VCaP (cell line): ENCODE measurements at regions not wholly inside any gene's neighbourhood (a gene's known extent, or its start where the extent isn't known, plus 50 kb on each side); places are given as distances from the start of the nearest gene placed in this dataset.

Source experiments
- H3K27ac ChIP-seq: fragments of 450-650 bp; 2 replicates; pipeline ENCODE4 v1.5.1; 2017
- TF ChIP-seq, protein P1 (sequence below): fragments of 450-650 bp; conservative IDR thresholded peaks from 2 replicates; pipeline ENCODE4 v1.5.1; 2017; ENCODE audit warnings: mild to moderate bottlenecking, moderate library complexity

DNA sequence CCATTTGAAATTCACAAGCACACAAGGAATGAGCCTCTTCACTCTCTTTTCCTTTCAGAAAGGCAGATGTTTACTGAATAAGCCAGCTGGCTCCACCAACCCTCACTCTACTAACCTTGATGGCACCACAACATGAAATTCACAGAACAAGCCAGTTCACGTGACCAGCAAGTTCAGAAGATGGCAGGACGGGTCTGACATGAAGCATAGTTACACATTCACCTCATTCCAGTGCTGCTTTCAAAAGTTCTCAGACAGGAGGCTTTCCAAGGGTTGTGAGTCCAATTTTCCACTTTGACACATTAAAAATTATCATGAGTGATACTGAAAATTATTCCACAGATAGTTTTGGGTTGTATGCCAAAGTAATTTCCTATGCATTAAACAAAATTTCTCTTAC, 74.2 kb upstream of the MBOAT2 start:
- TF ChIP-seq, protein P1, sequence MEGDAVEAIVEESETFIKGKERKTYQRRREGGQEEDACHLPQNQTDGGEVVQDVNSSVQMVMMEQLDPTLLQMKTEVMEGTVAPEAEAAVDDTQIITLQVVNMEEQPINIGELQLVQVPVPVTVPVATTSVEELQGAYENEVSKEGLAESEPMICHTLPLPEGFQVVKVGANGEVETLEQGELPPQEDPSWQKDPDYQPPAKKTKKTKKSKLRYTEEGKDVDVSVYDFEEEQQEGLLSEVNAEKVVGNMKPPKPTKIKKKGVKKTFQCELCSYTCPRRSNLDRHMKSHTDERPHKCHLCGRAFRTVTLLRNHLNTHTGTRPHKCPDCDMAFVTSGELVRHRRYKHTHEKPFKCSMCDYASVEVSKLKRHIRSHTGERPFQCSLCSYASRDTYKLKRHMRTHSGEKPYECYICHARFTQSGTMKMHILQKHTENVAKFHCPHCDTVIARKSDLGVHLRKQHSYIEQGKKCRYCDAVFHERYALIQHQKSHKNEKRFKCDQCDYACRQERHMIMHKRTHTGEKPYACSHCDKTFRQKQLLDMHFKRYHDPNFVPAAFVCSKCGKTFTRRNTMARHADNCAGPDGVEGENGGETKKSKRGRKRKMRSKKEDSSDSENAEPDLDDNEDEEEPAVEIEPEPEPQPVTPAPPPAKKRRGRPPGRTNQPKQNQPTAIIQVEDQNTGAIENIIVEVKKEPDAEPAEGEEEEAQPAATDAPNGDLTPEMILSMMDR, result no peak
- H3K27ac ChIP-seq, result no peak overlapping the region

DNA sequence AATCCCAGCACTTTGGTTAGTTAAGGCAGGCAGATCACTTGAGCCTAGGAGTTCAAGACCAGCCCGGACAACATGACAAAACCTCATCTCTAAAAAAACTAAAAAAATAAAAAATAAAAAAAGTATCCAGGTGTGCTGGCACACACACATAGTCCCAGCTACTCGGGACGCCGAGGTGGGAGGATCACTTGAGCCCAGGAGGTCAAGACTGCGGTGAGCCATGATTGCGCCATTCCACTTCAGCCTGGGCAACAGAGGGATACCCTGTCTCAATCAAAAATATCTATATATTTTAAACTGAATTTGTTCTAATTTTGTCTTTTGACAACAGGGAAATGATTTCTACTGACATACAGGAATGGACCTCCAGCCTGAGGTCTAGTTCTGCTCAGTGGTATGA, 73.3 kb upstream of the MBOAT2 start:
- no peak overlapping the region for H3K27ac ChIP-seq
- TF ChIP-seq, protein P1, result no peak

DNA sequence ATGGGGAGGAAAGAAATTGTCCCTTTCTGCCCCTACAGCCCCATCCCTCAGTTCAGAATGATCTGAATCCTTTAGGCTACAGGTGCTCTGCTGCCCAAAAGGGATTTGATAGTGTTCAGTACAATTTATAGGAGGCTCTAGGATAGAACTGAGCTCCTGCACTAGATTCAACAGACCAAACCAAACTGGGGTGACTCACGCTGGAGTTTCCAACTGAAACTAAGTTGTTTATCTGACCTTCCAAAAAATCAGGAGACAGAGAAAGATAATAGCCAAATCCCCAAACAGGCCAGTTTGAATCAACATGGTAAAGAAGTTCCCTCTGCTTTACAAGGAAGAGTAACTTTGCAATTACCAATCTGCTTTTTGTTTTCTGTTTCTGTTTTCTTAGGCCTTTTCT, 72.7 kb upstream of the MBOAT2 start:
- H3K27ac ChIP-seq, result no peak overlapping the region
- TF ChIP-seq, protein P1, result no peak

DNA sequence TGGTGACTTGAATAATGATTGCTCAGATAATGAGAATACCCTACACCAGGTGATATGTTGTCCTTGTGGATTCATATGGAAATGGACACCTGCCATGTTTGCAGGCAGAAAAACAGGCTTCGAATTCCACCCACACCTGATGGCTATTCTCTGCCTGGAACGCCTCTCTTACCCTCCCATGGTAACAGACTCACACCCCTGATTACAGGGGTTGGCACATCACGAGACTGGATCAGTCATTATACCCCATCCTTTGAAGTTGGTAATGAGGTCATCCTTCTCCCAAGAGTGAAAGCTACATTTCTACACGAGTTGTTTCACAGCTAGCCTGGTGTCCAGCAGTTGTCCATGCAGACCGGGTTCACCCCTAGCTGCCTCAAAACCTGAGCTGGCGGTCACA, 71.4 kb upstream of the MBOAT2 start:
- TF ChIP-seq, protein P1, result no peak
- H3K27ac ChIP-seq, result no peak overlapping the region

DNA sequence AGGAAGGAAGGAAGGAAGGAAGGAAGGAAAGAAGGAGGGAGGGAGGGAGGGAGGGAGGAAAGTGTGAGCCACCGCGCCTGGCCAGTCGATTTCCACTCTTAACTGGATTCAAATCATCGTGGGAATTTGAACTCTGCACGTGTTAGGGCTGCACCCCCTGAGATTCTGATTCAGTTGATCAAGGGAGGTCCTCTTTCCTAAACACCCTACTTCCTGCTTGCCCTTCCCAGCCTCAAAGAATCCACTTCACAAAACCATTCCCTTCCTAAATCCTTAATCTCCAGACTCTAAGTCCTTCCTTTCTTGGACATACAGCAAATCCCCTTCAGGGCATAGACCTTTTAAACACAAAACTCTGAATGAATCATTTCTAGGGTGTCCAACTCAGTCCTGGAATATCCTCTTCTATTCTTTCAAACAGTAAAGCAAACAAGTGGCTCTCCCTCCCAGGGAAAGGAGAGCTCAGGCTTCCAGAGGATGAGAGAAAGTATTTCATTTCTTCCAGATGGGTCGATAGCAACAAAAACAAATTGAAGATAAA, 68.2 kb upstream of the MBOAT2 start:
- TF ChIP-seq, protein P1, result no peak
- H3K27ac ChIP-seq, result no peak overlapping the region

DNA sequence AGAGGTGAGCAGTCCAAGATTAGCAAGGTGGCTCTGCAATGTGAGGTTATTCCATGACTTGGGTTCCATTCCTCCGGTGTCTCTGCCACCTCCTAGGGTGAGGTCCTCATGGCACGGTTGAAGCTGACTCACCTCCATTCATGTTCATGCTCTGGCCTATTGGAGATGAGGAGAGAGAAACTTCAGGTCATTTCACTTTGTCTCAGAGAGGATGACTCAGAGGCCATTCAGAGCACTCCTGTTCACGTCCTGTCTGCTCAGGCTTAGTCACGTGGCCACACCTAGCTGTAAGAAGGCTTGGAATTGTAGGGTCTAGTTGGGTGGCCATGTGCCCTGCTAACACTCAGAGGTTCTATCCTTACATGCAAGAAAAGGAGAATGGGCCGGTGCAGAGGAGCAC, 67.5 kb upstream of the MBOAT2 start:
- no peak overlapping the region for H3K27ac ChIP-seq
- TF ChIP-seq, protein P1, result no peak

DNA sequence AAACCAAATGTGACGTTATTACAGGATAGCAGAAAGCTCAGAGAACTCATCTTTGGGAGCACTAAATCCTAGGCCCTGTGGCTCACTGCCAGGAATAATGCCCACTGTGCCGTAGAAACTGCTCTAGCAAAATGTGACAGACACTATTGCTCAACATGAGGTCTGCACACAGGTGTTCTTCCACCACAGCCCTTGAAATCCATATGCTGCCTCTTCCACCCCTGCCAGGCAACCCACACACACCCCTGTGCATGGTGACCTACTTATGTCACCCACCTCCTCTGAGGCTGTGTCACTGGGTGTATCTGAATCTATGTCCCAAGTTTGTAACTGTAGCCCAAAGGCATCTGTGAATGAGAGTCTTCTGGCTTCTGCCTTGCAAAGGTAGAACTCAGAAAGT, 66.1 kb upstream of the MBOAT2 start:
- H3K27ac ChIP-seq, result no peak overlapping the region
- TF ChIP-seq, protein P1, result no peak
